ENCODE measurements at regions not wholly inside any gene's neighbourhood (a gene's known extent, or its start where the extent isn't known, plus 50 kb on each side); places are given as distances from the start of the nearest gene placed in this dataset.

GRCh38 chr10:111486346-111486745 lies 409.5 kb downstream of the ADRA2A start:
- H4K20me1 ChIP-seq (replicated peaks; ENCODE audit: control insufficient read depth, extremely low read depth, insufficient read depth, low read length) = no peaks in the 10 kb centered on the region
- POLR2A ChIA-PET = no interaction called here

More at GRCh38 chr10:111486346-111486745, 409.5 kb downstream of the ADRA2A start:
- Histone ChIP-seq H3K4me2 (ENCODE audit: insufficient read depth, low read length) (no peak overlapping the region), H3K79me2 (ENCODE audit: control insufficient read depth, insufficient read depth, low read length) (no peaks in the 10 kb centered on the region), H3K4me3 (replicated peaks in 1 of 3; ENCODE audit: insufficient read depth in 1 of 3, low read depth in 1 of 3, low read length in 3 of 3) (no peak overlapping the region), H3K36me3 (ENCODE audit: control insufficient read depth in 2 of 2, extremely low read depth in 1 of 2, insufficient read depth in 2 of 2, low read length in 2 of 2) (no peaks in the 10 kb centered on the region), H3K9ac (replicated peaks; ENCODE audit: extremely low read depth, insufficient read depth, low read length) (no peak overlapping the region), H3K27ac (ENCODE audit: insufficient read depth, low read depth, low read length) (no peak overlapping the region), H2AFZ (ENCODE audit: low read depth, low read length) (no peak overlapping the region), H3K9me3 (replicated peaks; ENCODE audit: control insufficient read depth, insufficient read depth, low read length) (peaks cover 5% of the 10 kb centered on the region), H3K4me1 (ENCODE audit: control insufficient read depth, extremely low read depth, insufficient read depth, low read length) (no peaks in the 10 kb centered on the region), H3K27me3 (ENCODE audit: control insufficient read depth in 2 of 2, insufficient read depth in 2 of 2, low read length in 2 of 2) (no peaks in the 10 kb centered on the region), H3K9me1 (replicated peaks; ENCODE audit: control insufficient read depth, extremely low read depth, insufficient read depth, low read length) (no peaks in the 10 kb centered on the region)
- CTCF ChIA-PET = no interaction called here
- FAIRE-seq = no peak
- no peak for DNase-seq (ENCODE audit: low read depth, low spot score)
- intact Hi-C loops (cut with micrococcal nuclease) (no loop called here), dilution Hi-C loops (cut with MboI; ENCODE audit: extremely low pct_ligation_motif_present, low sequenced_read_pairs) (no loop called here)
- TF ChIP-seq CTCF (IDR thresholded peaks at IDR 0.05; ENCODE audit: extremely low read depth in 1 of 2, insufficient read depth in 1 of 2, low read depth in 1 of 2, low read length in 2 of 2) (no peak), FOS (IDR thresholded peaks at IDR 0.05; ENCODE audit: borderline replicate concordance, insufficient read depth, low read length) (no peak), EZH2 (IDR thresholded peaks at IDR 0.05; ENCODE audit: borderline replicate concordance, low read depth, low read length, severe bottlenecking) (no peak), POLR2AphosphoS5 (IDR thresholded peaks at IDR 0.05; ENCODE audit: insufficient read depth, low read depth, low read length) (no peak), JUN (IDR thresholded peaks at IDR 0.05; ENCODE audit: borderline replicate concordance, insufficient read depth, insufficient read length, low read depth) (no peak), MAX (IDR thresholded peaks at IDR 0.05; ENCODE audit: insufficient read depth, insufficient read length) (no peak), POLR2A (IDR thresholded peaks at IDR 0.05; ENCODE audit: low read depth, low read length) (no peak), MYC (IDR thresholded peaks at IDR 0.05; ENCODE audit: low read depth, low read length) (no peak), GATA2 (IDR thresholded peaks at IDR 0.05; ENCODE audit: insufficient read depth, insufficient read length, low read depth, low read length) (no peak)
- no TSS peak for BruUV-seq (replicated peaks)

Measured in endothelial cell of umbilical vein (primary cell).